H9 (cell line): ENCODE measurements at regions not wholly inside any gene's neighbourhood (a gene's known extent, or its start where the extent isn't known, plus 50 kb on each side); places are given as distances from the start of the nearest gene placed in this dataset.

ENCODE experiments used
- DNase-seq: peaks from one replicate; pipeline ENCODE4 v3.0.0-alpha.2; 2017
- H2AFZ ChIP-seq: one replicate; pipeline ENCODE4 v1.6.1; 2013; ENCODE audit warnings: mild to moderate bottlenecking, low read length, control low read depth, moderate library complexity
- H2AK5ac ChIP-seq: 2 replicates; pipeline ENCODE4 v1.6.1; 2013; ENCODE audit warnings: low read length, control low read depth, mixed read lengths; ENCODE audit not compliant: insufficient read length
- H2BK120ac ChIP-seq: one replicate; pipeline ENCODE4 v1.6.1; 2013; ENCODE audit warnings: low read depth, mild to moderate bottlenecking, low read length, control low read depth, inconsistent platforms; ENCODE audit not compliant: poor library complexity, severe bottlenecking
- H2BK12ac ChIP-seq: 2 replicates; pipeline ENCODE4 v1.6.1; 2013; ENCODE audit warnings: low read length, control low read depth, mixed read lengths, low read depth; ENCODE audit not compliant: insufficient read length
- H2BK15ac ChIP-seq: 2 replicates; pipeline ENCODE4 v1.6.1; 2013; ENCODE audit warnings: low read depth, low read length, control low read depth
- H2BK20ac ChIP-seq: one replicate; pipeline ENCODE4 v1.6.1; 2013; ENCODE audit warnings: low read depth, mild to moderate bottlenecking, low read length, control low read depth, inconsistent platforms; ENCODE audit not compliant: poor library complexity, severe bottlenecking
- H2BK5ac ChIP-seq: 2 replicates; pipeline ENCODE4 v1.6.1; 2013; ENCODE audit warnings: low read length, control low read depth, mixed read lengths; ENCODE audit not compliant: insufficient read length
- H3K14ac ChIP-seq: 2 replicates; pipeline ENCODE4 v1.6.1; 2013; ENCODE audit warnings: low read length, control low read depth; ENCODE audit not compliant: insufficient read depth
- H3K18ac ChIP-seq: 2 replicates; pipeline ENCODE4 v1.6.1; 2013; ENCODE audit warnings: low read depth, mild to moderate bottlenecking, mixed read lengths, low read length, control low read depth; ENCODE audit not compliant: insufficient read length
- H3K23ac ChIP-seq: 2 replicates; pipeline ENCODE4 v1.6.1; 2013; ENCODE audit warnings: low read length, control low read depth, mixed read lengths, low read depth; ENCODE audit not compliant: insufficient read length
- H3K23me2 ChIP-seq: 2 replicates; pipeline ENCODE4 v1.6.1; 2013; ENCODE audit warnings: low read depth, mild to moderate bottlenecking, mixed read lengths, low read length, control low read depth; ENCODE audit not compliant: insufficient read length, poor library complexity, severe bottlenecking
- H3K27ac ChIP-seq: 2 replicates; pipeline ENCODE4 v1.5.1; 2013; ENCODE audit warnings: low read length, control low read depth, mixed read lengths, low read depth; ENCODE audit not compliant: insufficient read length
- H3K27me3 ChIP-seq: 2 replicates; pipeline ENCODE4 v1.6.1; 2013; ENCODE audit warnings: low read length, control low read depth, inconsistent platforms; ENCODE audit not compliant: insufficient read depth
- H3K4ac ChIP-seq: 2 replicates; pipeline ENCODE4 v1.6.1; 2013; ENCODE audit warnings: low read depth, mild to moderate bottlenecking, control low read depth, inconsistent platforms, low read length, moderate library complexity
- H3K4me1 ChIP-seq: 2 replicates; pipeline ENCODE4 v1.6.1; 2013; ENCODE audit warnings: low read length, control low read depth, inconsistent platforms; ENCODE audit not compliant: insufficient read depth
- H3K4me2 ChIP-seq: 2 replicates; pipeline ENCODE4 v1.6.1; 2013; ENCODE audit warnings: low read length, control low read depth, mixed read lengths; ENCODE audit not compliant: insufficient read length, insufficient read depth
- H3K56ac ChIP-seq: 2 replicates; pipeline ENCODE4 v1.6.1; 2013; ENCODE audit warnings: low read depth, mild to moderate bottlenecking, mixed read lengths, low read length, control low read depth; ENCODE audit not compliant: insufficient read length
- H3K79me1 ChIP-seq: 2 replicates; pipeline ENCODE4 v1.6.1; 2013; ENCODE audit warnings: low read depth, mild to moderate bottlenecking, moderate library complexity, low read length, control low read depth, inconsistent platforms; ENCODE audit not compliant: insufficient read depth, poor library complexity, severe bottlenecking
- H3K79me2 ChIP-seq: 2 replicates; pipeline ENCODE4 v1.6.1; 2013; ENCODE audit warnings: low read length, control low read depth, inconsistent platforms; ENCODE audit not compliant: insufficient read depth
- H3K9ac ChIP-seq: 2 replicates; pipeline ENCODE4 v1.6.1; 2013; ENCODE audit warnings: low read length, control low read depth, mixed read lengths; ENCODE audit not compliant: insufficient read length; ENCODE audit errors: extremely low read depth
- H3K9me3 ChIP-seq: one replicate; pipeline ENCODE4 v1.6.1; 2013; ENCODE audit warnings: low read depth, low read length, inconsistent platforms; ENCODE audit not compliant: control insufficient read depth
- H3T11ph ChIP-seq: one replicate; pipeline ENCODE4 v1.6.1; 2013; ENCODE audit warnings: mild to moderate bottlenecking, low read length, control low read depth, inconsistent platforms
- H4K20me1 ChIP-seq: one replicate; pipeline ENCODE4 v1.6.1; 2013; ENCODE audit not compliant: control insufficient read depth, insufficient read length, insufficient read depth
- H4K5ac ChIP-seq: 2 replicates; pipeline ENCODE4 v1.6.1; 2013; ENCODE audit warnings: low read depth, mild to moderate bottlenecking, mixed read lengths, low read length, control low read depth; ENCODE audit not compliant: insufficient read length
- H4K8ac ChIP-seq: replicated peaks from 2 replicates; pipeline ENCODE4 v1.6.1; 2013; ENCODE audit warnings: low read length, control low read depth, mixed read lengths, low read depth; ENCODE audit not compliant: insufficient read length
- H4K91ac ChIP-seq: 2 replicates; pipeline ENCODE4 v1.6.1; 2013; ENCODE audit warnings: low read depth, mild to moderate bottlenecking, moderate library complexity, mixed read lengths, low read length, control low read depth; ENCODE audit not compliant: insufficient read length
- H3K27ac Mint-ChIP-seq, 3 experiments: 2 replicates in 2 of 3; 3 replicates in 1 of 3; pipeline ENCODE4 v1.8.0; 2020 to 2021; ENCODE audit warnings: mixed read lengths in 3 of 3, mild to moderate bottlenecking in 1 of 3, moderate library complexity in 1 of 3
- H3K27me3 Mint-ChIP-seq: 2 replicates; pipeline ENCODE4 v1.8.0; 2021; ENCODE audit warnings: low read depth, mild to moderate bottlenecking, moderate library complexity, mixed read lengths
- H3K36me3 Mint-ChIP-seq, 3 experiments: 2 replicates in 2 of 3; 3 replicates in 1 of 3; pipeline ENCODE4 v1.8.0; 2020 to 2021; ENCODE audit warnings: low read depth in 3 of 3, mixed read lengths in 3 of 3; ENCODE audit not compliant: insufficient read depth in 1 of 3
- H3K4me1 Mint-ChIP-seq, 2 experiments: 2 replicates each; pipeline ENCODE4 v1.8.0; 2020; ENCODE audit warnings: mixed read lengths in 2 of 2
- H3K4me3 Mint-ChIP-seq, 2 experiments: 2 replicates in 1 of 2; 3 replicates in 1 of 2; pipeline ENCODE4 v1.8.0; 2020 to 2021; ENCODE audit warnings: mild to moderate bottlenecking in 2 of 2, mixed read lengths in 2 of 2, moderate library complexity in 1 of 2
- H3K9me3 Mint-ChIP-seq, 2 experiments: 2 replicates in 1 of 2; 3 replicates in 1 of 2; pipeline ENCODE4 v1.8.0; 2020; ENCODE audit warnings: mild to moderate bottlenecking in 2 of 2, mixed read lengths in 2 of 2, moderate library complexity in 1 of 2
- CTCF ChIP-seq: fragments of 200-600 bp; sonication (generic); conservative IDR thresholded peaks from 3 replicates; pipeline ENCODE4 v1.8.0; 2021; ENCODE audit warnings: antibody characterized with exemption, mild to moderate bottlenecking
- WGBS: extraction: QIAGEN DNeasy Blood & Tissue Kit; methylation state at CpG from one replicate; pipeline ENCODE4 v1.1.7; 2013; ENCODE audit warnings: missing lambda C conversion rate, low lambda C conversion rate, mixed read lengths; ENCODE audit not compliant: insufficient read length; ENCODE audit errors: extremely low coverage; 5-methylcytosine and 5-hydroxymethylcytosine counted together

GRCh38 chr3:28746990-28747389, 398.4 kb upstream of the AZI2 start:
- H3K18ac ChIP-seq: no peak overlapping the region
- H3K4me3 Mint-ChIP-seq: no peak overlapping the region
- no peak overlapping the region for H4K91ac ChIP-seq
- H3K79me2 ChIP-seq: no peaks in the 10 kb centered on the region
- H2BK12ac ChIP-seq: no peak overlapping the region
- H3K4me1 ChIP-seq: no peaks in the 10 kb centered on the region
- H3K14ac ChIP-seq: no peak overlapping the region
- H3K23me2 ChIP-seq: no peaks in the 10 kb centered on the region
- H3K27me3 ChIP-seq: no peaks in the 10 kb centered on the region
- no peak for DNase-seq
- no CpG with 5 or more reads among the region's 2 CpGs for WGBS
- no peak overlapping the region for H3K23ac ChIP-seq
- no peak overlapping the region for H3K4me2 ChIP-seq
- no peak overlapping the region for H3K4ac ChIP-seq
- H3K9me3 Mint-ChIP-seq: peaks cover 20 to 21% of the 10 kb centered on the region in 2 experiments
- peaks cover 5 to 7% of the 10 kb centered on the region in 2 experiments; a peak in 3 of 4 replicates for H3K4me1 Mint-ChIP-seq
- H3K79me1 ChIP-seq: no peaks in the 10 kb centered on the region
- H2AFZ ChIP-seq: no peak overlapping the region
- H2BK120ac ChIP-seq: no peak overlapping the region
- no peak overlapping the region for H4K8ac ChIP-seq
- no peak overlapping the region for H3K56ac ChIP-seq
- H2BK20ac ChIP-seq: no peak overlapping the region
- no peak overlapping the region for H3T11ph ChIP-seq
- no peaks in the 10 kb centered on the region for H4K20me1 ChIP-seq
- no peak overlapping the region for H2AK5ac ChIP-seq
- no peak overlapping the region for H4K5ac ChIP-seq
- no peak overlapping the region for H2BK15ac ChIP-seq
- no peak overlapping the region for H3K27ac ChIP-seq
- no peaks in the 10 kb centered on the region for H3K27me3 Mint-ChIP-seq
- no peak for TF ChIP-seq CTCF
- no peaks in the 10 kb centered on the region for H3K9me3 ChIP-seq
- no peak overlapping the region for H3K27ac Mint-ChIP-seq
- no peak overlapping the region for H2BK5ac ChIP-seq
- no peak overlapping the region for H3K9ac ChIP-seq
- H3K36me3 Mint-ChIP-seq: peaks cover 5 to 18% (median 5%) of the 10 kb centered on the region in 3 experiments
